ENCODE measurements at regions not wholly inside any gene's neighbourhood (a gene's known extent, or its start where the extent isn't known, plus 50 kb on each side); places are given as distances from the start of the nearest gene placed in this dataset.

GRCh38 chr7:41037691-41038090, 665.2 kb downstream of the INHBA start:
- no peak overlapping the region for H2AFZ ChIP-seq (replicated peaks)
- no peaks in the 10 kb centered on the region for H3K79me2 ChIP-seq (ENCODE audit: low read depth)
- H3K27me3 ChIP-seq: no peaks in the 10 kb centered on the region
- no peak overlapping the region for H3K9ac ChIP-seq
- H3K9me3 Mint-ChIP-seq: peaks cover 5% of the 10 kb centered on the region
- no peak overlapping the region for H3K4me3 Mint-ChIP-seq
- peaks cover 7% of the 10 kb centered on the region for H3K4me1 ChIP-seq
- TF ChIP-seq EZH2phosphoT487 (IDR thresholded peaks at IDR 0.05) (no peak), EZH2 (IDR thresholded peaks at IDR 0.05) (no peak)
- no peaks in the 10 kb centered on the region for H3K36me3 ChIP-seq
- no peaks in the 10 kb centered on the region for H4K20me1 ChIP-seq (ENCODE audit: low read depth)
- no peaks in the 10 kb centered on the region for H3K9me3 ChIP-seq (ENCODE audit: low read depth)
- H3K27ac ChIP-seq: no peak overlapping the region
- H3K4me2 ChIP-seq: no peak overlapping the region
- no peak overlapping the region for H3K4me3 ChIP-seq
- DNase-seq (ENCODE audit: low spot score): no peak
- no peaks in the 10 kb centered on the region for H3F3A ChIP-seq (ENCODE audit: low read depth)
- H3K4me1 Mint-ChIP-seq: peaks cover 4% of the 10 kb centered on the region
- no peaks in the 10 kb centered on the region for H3K36me3 Mint-ChIP-seq
- H3K27ac Mint-ChIP-seq: no peak overlapping the region
- peaks cover 10% of the 10 kb centered on the region for H3K27me3 Mint-ChIP-seq (ENCODE audit: insufficient read depth, low read depth)

GRCh38 chr7:41035794-41036193, 667.1 kb downstream of the INHBA start:
- Histone ChIP-seq H3K9ac (no peak overlapping the region), H3F3A (ENCODE audit: low read depth) (no peaks in the 10 kb centered on the region), H3K4me3 (no peak overlapping the region), H3K4me2 (peak overlapping the region; percentile 13), H3K4me1 (peaks cover 7% of the 10 kb centered on the region), H4K20me1 (ENCODE audit: low read depth) (no peaks in the 10 kb centered on the region), H3K36me3 (no peaks in the 10 kb centered on the region), H3K27ac (no peak overlapping the region), H3K79me2 (ENCODE audit: low read depth) (no peaks in the 10 kb centered on the region), H3K27me3 (no peaks in the 10 kb centered on the region), H2AFZ (replicated peaks) (no peak overlapping the region), H3K9me3 (ENCODE audit: low read depth) (no peaks in the 10 kb centered on the region)
- H3K9me3 Mint-ChIP-seq: no peaks in the 10 kb centered on the region
- no peak overlapping the region for H3K27ac Mint-ChIP-seq
- DNase-seq (ENCODE audit: low spot score): peak; percentile 42
- TF ChIP-seq EZH2phosphoT487 (IDR thresholded peaks at IDR 0.05) (no peak), EZH2 (IDR thresholded peaks at IDR 0.05) (no peak)
- TF ChIP-seq, protein P1, sequence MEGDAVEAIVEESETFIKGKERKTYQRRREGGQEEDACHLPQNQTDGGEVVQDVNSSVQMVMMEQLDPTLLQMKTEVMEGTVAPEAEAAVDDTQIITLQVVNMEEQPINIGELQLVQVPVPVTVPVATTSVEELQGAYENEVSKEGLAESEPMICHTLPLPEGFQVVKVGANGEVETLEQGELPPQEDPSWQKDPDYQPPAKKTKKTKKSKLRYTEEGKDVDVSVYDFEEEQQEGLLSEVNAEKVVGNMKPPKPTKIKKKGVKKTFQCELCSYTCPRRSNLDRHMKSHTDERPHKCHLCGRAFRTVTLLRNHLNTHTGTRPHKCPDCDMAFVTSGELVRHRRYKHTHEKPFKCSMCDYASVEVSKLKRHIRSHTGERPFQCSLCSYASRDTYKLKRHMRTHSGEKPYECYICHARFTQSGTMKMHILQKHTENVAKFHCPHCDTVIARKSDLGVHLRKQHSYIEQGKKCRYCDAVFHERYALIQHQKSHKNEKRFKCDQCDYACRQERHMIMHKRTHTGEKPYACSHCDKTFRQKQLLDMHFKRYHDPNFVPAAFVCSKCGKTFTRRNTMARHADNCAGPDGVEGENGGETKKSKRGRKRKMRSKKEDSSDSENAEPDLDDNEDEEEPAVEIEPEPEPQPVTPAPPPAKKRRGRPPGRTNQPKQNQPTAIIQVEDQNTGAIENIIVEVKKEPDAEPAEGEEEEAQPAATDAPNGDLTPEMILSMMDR (IDR thresholded peaks at IDR 0.05): no peak
- H3K4me3 Mint-ChIP-seq: no peak overlapping the region
- H3K27me3 Mint-ChIP-seq (ENCODE audit: insufficient read depth, low read depth): peaks cover 10% of the 10 kb centered on the region
- no peaks in the 10 kb centered on the region for H3K36me3 Mint-ChIP-seq
- H3K4me1 Mint-ChIP-seq: peaks cover 4% of the 10 kb centered on the region

DNA sequence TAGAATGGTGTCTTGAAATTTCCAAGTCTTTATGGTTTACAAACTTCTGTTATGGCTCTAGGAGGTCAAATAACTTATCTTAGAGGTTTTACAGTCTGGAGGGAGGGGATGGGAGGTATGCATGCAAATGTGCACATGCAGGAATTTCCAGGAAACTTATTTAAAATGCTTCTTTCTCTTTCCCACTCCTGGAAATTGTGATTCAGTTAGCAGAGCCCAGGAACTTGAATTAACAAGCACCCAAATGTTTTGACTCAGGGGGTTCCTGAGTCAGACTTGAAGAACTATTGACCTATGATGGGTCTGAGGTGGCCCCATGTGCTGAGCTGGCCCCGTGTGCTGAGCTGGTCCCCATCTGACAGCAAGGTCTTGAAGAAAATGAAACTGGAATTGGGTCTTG, 669.4 kb downstream of the INHBA start:
- Mint-ChIP-seq H3K27ac (no peak overlapping the region), H3K4me1 (peaks cover 4% of the 10 kb centered on the region), H3K4me3 (no peak overlapping the region), H3K36me3 (no peaks in the 10 kb centered on the region), H3K9me3 (no peaks in the 10 kb centered on the region), H3K27me3 (ENCODE audit: insufficient read depth, low read depth) (peaks cover 10% of the 10 kb centered on the region)
- Histone ChIP-seq H3K79me2 (ENCODE audit: low read depth) (no peaks in the 10 kb centered on the region), H2AFZ (replicated peaks) (no peak overlapping the region), H3K4me1 (peaks cover 7% of the 10 kb centered on the region), H3K9ac (no peak overlapping the region), H3F3A (ENCODE audit: low read depth) (no peaks in the 10 kb centered on the region), H3K9me3 (ENCODE audit: low read depth) (no peaks in the 10 kb centered on the region), H3K27ac (no peak overlapping the region), H3K27me3 (no peaks in the 10 kb centered on the region), H3K4me2 (no peak overlapping the region), H3K4me3 (no peak overlapping the region), H4K20me1 (ENCODE audit: low read depth) (no peaks in the 10 kb centered on the region), H3K36me3 (no peaks in the 10 kb centered on the region)
- TF ChIP-seq EZH2 (IDR thresholded peaks at IDR 0.05) (no peak), EZH2phosphoT487 (IDR thresholded peaks at IDR 0.05) (no peak)
- TF ChIP-seq, protein P1 (IDR thresholded peaks at IDR 0.05): no peak
- no peak for DNase-seq (ENCODE audit: low spot score)

- no peak overlapping the region for H3K4me2 ChIP-seq
- H3K27me3 Mint-ChIP-seq (ENCODE audit: insufficient read depth, low read depth): peaks cover 4% of the 10 kb centered on the region
- H3K4me1 ChIP-seq: peaks cover 1% of the 10 kb centered on the region
- peaks cover under 1% of the 10 kb centered on the region for H3K4me1 Mint-ChIP-seq
- no peak for DNase-seq (ENCODE audit: low spot score)
- no peak overlapping the region for H3K27ac ChIP-seq
- no peak overlapping the region for H3K9ac ChIP-seq
- no peaks in the 10 kb centered on the region for H3K27me3 ChIP-seq
- H3K9me3 ChIP-seq (ENCODE audit: low read depth): no peaks in the 10 kb centered on the region
- no peaks in the 10 kb centered on the region for H3K9me3 Mint-ChIP-seq
- H3F3A ChIP-seq (ENCODE audit: low read depth): no peaks in the 10 kb centered on the region
- no peak overlapping the region for H3K4me3 ChIP-seq
- no peak overlapping the region for H2AFZ ChIP-seq (replicated peaks)
- no peak overlapping the region for H3K4me3 Mint-ChIP-seq
- no peaks in the 10 kb centered on the region for H4K20me1 ChIP-seq (ENCODE audit: low read depth)
- no peak for TF ChIP-seq EZH2 (IDR thresholded peaks at IDR 0.05)
- TF ChIP-seq EZH2phosphoT487 (IDR thresholded peaks at IDR 0.05): no peak
- TF ChIP-seq, protein P1 (IDR thresholded peaks at IDR 0.05): no peak
- H3K79me2 ChIP-seq (ENCODE audit: low read depth): no peaks in the 10 kb centered on the region
- no peaks in the 10 kb centered on the region for H3K36me3 Mint-ChIP-seq
- H3K36me3 ChIP-seq: no peaks in the 10 kb centered on the region
- no peak overlapping the region for H3K27ac Mint-ChIP-seq
Measured at GRCh38 chr7:41030673-41031072, 672.2 kb downstream of the INHBA start.

Measured in neural progenitor cell (in vitro differentiated cells).